Small intestine (tissue), 7 donors: ENCODE measurements at regions not wholly inside any gene's neighbourhood (a gene's known extent, or its start where the extent isn't known, plus 50 kb on each side); places are given as distances from the start of the nearest gene placed in this dataset.

Experiments
- DNase-seq, 2 donors: peaks; one replicate each; pipeline versions ENCODE4 v3.0.0 to v3.0.0-alpha.2; 2013
- FAIRE-seq: peaks from 2 replicates; lab custom pipeline; 2012; peaks lifted over from hg19 to GRCh38; lab: Jason Lieb, UNC
- H3K27ac ChIP-seq, 3 donors: one replicate each; pipeline ENCODE4 v1.5.1; 2013; ENCODE audit warnings: low read length in 2 of 3, mild to moderate bottlenecking in 2 of 3, control low read depth in 1 of 3, inconsistent platforms in 1 of 3, low read depth in 1 of 3, moderate library complexity in 1 of 3
- H3K27me3 ChIP-seq, 3 donors: one replicate each; pipeline ENCODE4 v1.6.1; 2013; ENCODE audit warnings: low read length in 3 of 3, inconsistent platforms in 1 of 3; ENCODE audit not compliant: control insufficient read depth in 3 of 3, insufficient read depth in 3 of 3
- H3K36me3 ChIP-seq, 3 donors: one replicate each; pipeline ENCODE4 v1.6.1; 2013; ENCODE audit warnings: low read length in 3 of 3, inconsistent platforms in 1 of 3, low read depth in 1 of 3, mild to moderate bottlenecking in 1 of 3, moderate library complexity in 1 of 3; ENCODE audit not compliant: control insufficient read depth in 3 of 3, insufficient read depth in 2 of 3
- H3K4me1 ChIP-seq, 3 donors: one replicate each; pipeline ENCODE4 v1.6.1; 2013; ENCODE audit warnings: low read length in 2 of 3, inconsistent platforms in 1 of 3, low read depth in 1 of 3, mild to moderate bottlenecking in 1 of 3, moderate library complexity in 1 of 3; ENCODE audit not compliant: control insufficient read depth in 3 of 3, insufficient read depth in 2 of 3
- H3K4me3 ChIP-seq, 3 donors: one replicate each; pipeline ENCODE4 v1.5.1; 2013; ENCODE audit warnings: low read length in 3 of 3, control low read depth in 1 of 3, inconsistent platforms in 1 of 3, low read depth in 1 of 3, mild to moderate bottlenecking in 1 of 3, moderate library complexity in 1 of 3
- H3K9me3 ChIP-seq, 2 donors: one replicate each; pipeline ENCODE4 v1.6.1; 2013; ENCODE audit warnings: low read depth in 1 of 2, low read length in 1 of 2; ENCODE audit not compliant: control insufficient read depth in 2 of 2, insufficient read depth in 1 of 2
- donor health status: healthy with polysubstance abuse.
- donor health status: control.
- donor health status: control.
- donor health status: Bipolar disorder and iron deficiency.
- donor health status: healthy.

DNA sequence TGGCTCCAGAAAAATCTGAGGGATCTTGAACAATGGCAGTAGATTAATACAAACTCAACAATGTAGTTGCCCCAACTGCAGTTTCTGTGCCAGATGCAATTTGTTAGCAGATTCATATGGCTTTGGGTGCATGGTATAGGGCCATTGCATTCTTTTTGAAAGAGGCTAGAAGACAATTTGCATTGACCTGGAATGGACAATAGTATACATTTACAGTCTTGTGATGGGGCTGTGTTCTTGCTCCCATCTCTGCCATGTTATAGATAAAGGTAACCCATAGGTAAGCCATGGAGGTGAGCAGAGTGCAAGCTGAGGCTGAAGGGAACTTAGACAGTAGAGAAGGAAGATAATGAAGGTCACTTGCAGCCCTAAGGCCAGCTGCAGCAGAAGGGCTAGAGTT lies 50.1 kb upstream of the DIO3 start:
- no peak for DNase-seq
- H3K27ac ChIP-seq = no peak overlapping the region
- peaks cover 0 to 6% (median 0%) of the 10 kb centered on the region in 3 donors for H3K4me1 ChIP-seq
- no peaks in the 10 kb centered on the region for H3K36me3 ChIP-seq
- no peaks in the 10 kb centered on the region for H3K27me3 ChIP-seq
- no peak for FAIRE-seq
- no peak overlapping the region for H3K4me3 ChIP-seq
- peaks cover 0 to 10% of the 10 kb centered on the region in 2 donors for H3K9me3 ChIP-seq
